HepG2 (cell line): ENCODE measurements at regions not wholly inside any gene's neighbourhood (a gene's known extent, or its start where the extent isn't known, plus 50 kb on each side); places are given as distances from the start of the nearest gene placed in this dataset.

Experiments used
- ATAC-seq: fragments of 200-7000 bp; cut with Tn5 transposase; 3 replicates; pipeline ENCODE4 v1.9.1; 2020; ENCODE audit warnings: mild to moderate bottlenecking, moderate library complexity
- BruUV-seq: library from RNA; stranded (reverse); fragments of 400-500 nt; replicated peaks from 2 replicates; lab custom pipeline; 2021; lab: Mats Ljungman, UMichigan
- CTCF ChIA-PET: fragments of 300-600 bp; formaldehyde crosslinking; extraction: SDS; loops from one replicate; lab custom pipeline; 2021; ENCODE audit warnings: low total read pairs, inconsistent platforms, low intra/inter-chr PET ratio; lab: Yijun Ruan, JAX
- POLR2A ChIA-PET: fragments of 350-600 bp; sonication (Branson Sonifier 250); formaldehyde crosslinking; loops from one replicate; lab custom pipeline; 2020; ENCODE audit warnings: antibody characterized with exemption, inconsistent platforms; lab: Yijun Ruan, JAX
- DNase-seq: peaks from one replicate; pipeline ENCODE4 v3.0.0-alpha.2; 2015; ENCODE audit warnings: low spot score
- FAIRE-seq: peaks from 3 replicates; lab custom pipeline; 2011; peaks lifted over from hg19 to GRCh38; lab: Jason Lieb, UNC
- H2AFZ ChIP-seq: one replicate; pipeline ENCODE4 v1.6.1; 2011; ENCODE audit warnings: low read length, inconsistent platforms
- H3K27ac ChIP-seq: fragments of 300-600 bp; 3 replicates; pipeline ENCODE4 v1.8.0; 2011; ENCODE audit warnings: mixed run types, mild to moderate bottlenecking, mixed read lengths, low read length, inconsistent platforms; ENCODE audit not compliant: insufficient read depth; ENCODE audit errors: extremely low read length
- H3K27me3 ChIP-seq, 2 experiments: fragments of 200-600 bp in 1 of 2; 2 replicates in 1 of 2; 3 replicates in 1 of 2; pipeline versions ENCODE4 v1.6.0 to v1.8.0; 2011; ENCODE audit warnings: low read length in 2 of 2, mild to moderate bottlenecking in 2 of 2, moderate library complexity in 2 of 2, inconsistent platforms in 1 of 2; ENCODE audit not compliant: insufficient read depth in 2 of 2, control insufficient read depth in 1 of 2
- H3K36me3 ChIP-seq, 2 experiments: fragments of 200-600 bp in 1 of 2; replicated peaks in 1 of 2; 2 replicates in 1 of 2; 3 replicates in 1 of 2; pipeline versions ENCODE4 v1.5.1 to v1.8.0; 2011; ENCODE audit warnings: low read length in 2 of 2, inconsistent platforms in 1 of 2; ENCODE audit not compliant: insufficient read depth in 2 of 2, control insufficient read depth in 1 of 2
- H3K4me1 ChIP-seq: 2 replicates; pipeline ENCODE4 v1.5.1; 2012; ENCODE audit warnings: low read length, inconsistent platforms; ENCODE audit not compliant: insufficient read depth
- H3K4me2 ChIP-seq: 2 replicates; pipeline ENCODE4 v1.6.0; 2011; ENCODE audit warnings: low read depth, low read length, inconsistent platforms
- H3K4me3 ChIP-seq, 3 experiments: fragments of 200-600 bp in 1 of 3; sonication (generic), shearing (Covaris generic) in 1 of 3; replicated peaks in 1 of 3; 2 replicates each; pipeline ENCODE4 v1.5.1; 2011 to 2016; ENCODE audit warnings: low read length in 3 of 3, inconsistent platforms in 2 of 3, low read depth in 2 of 3, mild to moderate bottlenecking in 2 of 3, control low read depth in 1 of 3, mixed read lengths in 1 of 3; ENCODE audit not compliant: insufficient read depth in 1 of 3
- H3K79me2 ChIP-seq: one replicate; pipeline ENCODE4 v1.6.1; 2011; ENCODE audit warnings: low read length, inconsistent platforms; ENCODE audit not compliant: insufficient read depth
- H3K9ac ChIP-seq: 2 replicates; pipeline ENCODE4 v1.6.0; 2011; ENCODE audit warnings: mild to moderate bottlenecking, low read depth, low read length, inconsistent platforms; ENCODE audit not compliant: insufficient read depth
- H3K9me3 ChIP-seq: 2 replicates; pipeline ENCODE4 v1.5.1; 2012; ENCODE audit warnings: mild to moderate bottlenecking, low read length
- H4K20me1 ChIP-seq: 2 replicates; pipeline ENCODE4 v1.6.0; 2011; ENCODE audit warnings: inconsistent platforms, mild to moderate bottlenecking, low read length, moderate library complexity; ENCODE audit not compliant: insufficient read depth
- POLR2G ChIP-seq: fragments of 200-400 bp; formaldehyde crosslinking; IDR thresholded peaks from 2 replicates; pipeline ENCODE4 v1.6.1; 2018; ENCODE audit warnings: mild to moderate bottlenecking, low read depth, low read length, moderate library complexity
- PRMT3 ChIP-seq: sonication (generic); formaldehyde crosslinking; IDR thresholded peaks from 2 replicates; pipeline ENCODE4 v1.8.1; 2022; ENCODE audit warnings: low read depth, mild to moderate bottlenecking, moderate library complexity, missing genetic modification reagents, borderline replicate concordance
- RBM22 ChIP-seq: fragments of 200-400 bp; formaldehyde crosslinking; optimal IDR thresholded peaks from 2 replicates; pipeline ENCODE3; 2017; ENCODE audit warnings: mild to moderate bottlenecking, low read length, moderate library complexity
- SRSF1 ChIP-seq: fragments of 200-400 bp; formaldehyde crosslinking; optimal IDR thresholded peaks from 2 replicates; pipeline ENCODE3; 2017; ENCODE audit warnings: mild to moderate bottlenecking, low read depth, low read length, moderate library complexity
- ZSCAN25 ChIP-seq: sonication (generic); formaldehyde crosslinking; IDR thresholded peaks from 2 replicates; pipeline ENCODE4 v1.8.0; 2022; ENCODE audit warnings: mild to moderate bottlenecking, missing genetic modification reagents
- WGBS: methylation state at CpG from one replicate; pipeline ENCODE4 v1.1.6; 2017; ENCODE audit warnings: low lambda C conversion rate; 5-methylcytosine and 5-hydroxymethylcytosine counted together
- in situ Hi-C: cut with HindIII; loops from 2 replicates; pipeline ENCODE4 v1.10.0; 2017; ENCODE audit warnings: low pct_unique_long_range_greater_than_20kb; ENCODE audit not compliant: extremely low pct_ligation_motif_present
- intact Hi-C: fragments of 100-400 bp; cut with micrococcal nuclease; formaldehyde crosslinking; loops from one replicate; pipeline ENCODE4 v1.10.0; 2022; ENCODE audit not compliant: unreplicated experiment
- TF ChIP-seq, protein P1 (sequence below): IDR thresholded peaks from 2 replicates; pipeline ENCODE4 v1.6.1; 2016
- TF ChIP-seq, protein P2 (sequence below): IDR thresholded peaks from 2 replicates; pipeline ENCODE4 v1.6.1; 2016; ENCODE audit warnings: missing biosample characterization, missing genetic modification reagents, low read depth
- TF ChIP-seq, protein P3 (sequence below): sonication (generic); formaldehyde crosslinking; IDR thresholded peaks from 2 replicates; pipeline ENCODE4 v1.4.0; 2020; ENCODE audit warnings: missing genetic modification reagents
- TF ChIP-seq, protein P4 (sequence below): sonication (generic); formaldehyde crosslinking; IDR thresholded peaks from 2 replicates; pipeline ENCODE4 v1.5.0; 2020; ENCODE audit warnings: missing genetic modification reagents

DNA sequence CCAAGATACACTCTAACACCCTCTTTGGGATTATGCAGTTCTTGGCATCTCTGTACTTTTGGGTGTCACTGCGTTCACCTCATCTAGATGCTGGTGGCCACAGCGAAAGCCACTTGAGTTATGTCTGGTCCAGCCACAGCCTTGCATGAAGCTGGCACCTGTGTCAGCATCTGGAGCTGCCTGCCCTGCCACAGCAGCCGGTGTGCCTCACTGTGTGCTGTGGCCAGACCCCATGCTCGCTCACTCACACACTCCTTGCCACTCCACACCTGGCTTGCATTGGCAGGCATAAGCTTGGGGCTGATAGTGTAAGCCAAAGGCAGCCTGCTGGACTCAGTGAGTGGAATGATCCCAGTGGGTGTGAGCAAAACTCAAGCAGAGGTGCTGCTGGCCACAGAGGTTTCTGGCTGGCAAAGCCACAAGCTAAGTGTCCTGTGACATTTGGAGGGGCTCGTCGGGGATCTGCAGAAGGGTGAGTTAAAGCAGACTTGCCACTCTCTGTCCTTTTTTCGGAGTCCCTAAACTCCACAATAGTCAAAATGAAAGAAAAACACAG is 442.7 kb upstream of the CDH8 start (continued):
- no peak for TF ChIP-seq SRSF1
- TF ChIP-seq, protein P1, sequence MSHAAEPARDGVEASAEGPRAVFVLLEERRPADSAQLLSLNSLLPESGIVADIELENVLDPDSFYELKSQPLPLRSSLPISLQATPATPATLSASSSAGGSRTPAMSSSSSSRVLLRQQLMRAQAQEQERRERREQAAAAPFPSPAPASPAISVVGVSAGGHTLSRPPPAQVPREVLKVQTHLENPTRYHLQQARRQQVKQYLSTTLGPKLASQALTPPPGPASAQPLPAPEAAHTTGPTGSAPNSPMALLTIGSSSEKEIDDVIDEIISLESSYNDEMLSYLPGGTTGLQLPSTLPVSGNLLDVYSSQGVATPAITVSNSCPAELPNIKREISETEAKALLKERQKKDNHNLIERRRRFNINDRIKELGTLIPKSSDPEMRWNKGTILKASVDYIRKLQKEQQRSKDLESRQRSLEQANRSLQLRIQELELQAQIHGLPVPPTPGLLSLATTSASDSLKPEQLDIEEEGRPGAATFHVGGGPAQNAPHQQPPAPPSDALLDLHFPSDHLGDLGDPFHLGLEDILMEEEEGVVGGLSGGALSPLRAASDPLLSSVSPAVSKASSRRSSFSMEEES, result no peak
- TF ChIP-seq, protein P2, sequence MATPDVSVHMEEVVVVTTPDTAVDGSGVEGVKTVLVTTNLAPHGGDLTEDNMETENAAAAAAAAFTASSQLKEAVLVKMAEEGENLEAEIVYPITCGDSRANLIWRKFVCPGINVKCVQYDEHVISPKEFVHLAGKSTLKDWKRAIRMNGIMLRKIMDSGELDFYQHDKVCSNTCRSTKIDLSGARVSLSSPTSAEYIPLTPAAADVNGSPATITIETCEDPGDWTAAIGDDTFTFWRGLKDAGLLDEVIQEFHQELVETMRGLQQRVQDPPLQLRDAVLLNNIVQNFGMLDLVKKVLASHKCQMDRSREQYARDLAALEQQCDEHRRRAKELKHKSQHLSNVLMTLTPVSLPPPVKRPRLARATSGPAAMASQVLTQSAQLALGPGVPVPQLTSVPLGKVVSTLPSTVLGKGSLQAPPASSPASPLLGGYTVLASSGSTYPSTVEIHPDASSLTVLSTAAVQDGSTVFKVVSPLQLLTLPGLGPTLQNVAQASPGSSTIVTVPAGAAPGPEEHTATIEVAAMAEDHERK, result no peak
- TF ChIP-seq, all 625 proteins: peak for 0

DNA sequence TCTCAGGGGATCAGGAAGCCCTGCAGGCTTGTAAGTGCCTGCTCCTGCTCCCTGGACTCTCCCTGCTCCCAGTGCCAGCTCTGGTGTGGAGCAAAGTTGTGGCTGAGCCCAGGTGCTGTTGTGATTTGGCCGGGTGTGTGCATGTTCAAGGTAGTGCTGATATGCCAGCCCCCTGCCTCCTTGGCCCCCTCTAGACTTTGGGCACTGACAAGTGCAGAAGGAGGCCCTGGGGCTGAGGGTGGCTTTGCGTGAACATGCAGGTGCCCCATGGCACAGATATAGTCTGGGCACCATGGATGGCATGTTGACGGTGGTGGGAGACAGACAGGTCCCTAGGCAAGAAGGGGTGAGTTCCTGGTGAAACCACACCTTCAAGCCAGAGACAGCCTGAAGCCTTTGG is 441.6 kb upstream of the CDH8 start:
- Histone ChIP-seq H3K9ac (no peak overlapping the region), H3K9me3 (peaks cover 100% of the 10 kb centered on the region), H4K20me1 (no peaks in the 10 kb centered on the region), H3K79me2 (no peaks in the 10 kb centered on the region), H3K27me3 (no peaks in the 10 kb centered on the region), H3K4me3 (no peak overlapping the region), H3K4me2 (no peak overlapping the region), H3K27ac (no peak overlapping the region), H3K36me3 (no peaks in the 10 kb centered on the region), H3K4me1 (no peaks in the 10 kb centered on the region), H2AFZ (no peak overlapping the region)
- CTCF ChIA-PET, result no interaction called here
- in situ Hi-C loops, result no loop called here
- TF ChIP-seq, protein P3, sequence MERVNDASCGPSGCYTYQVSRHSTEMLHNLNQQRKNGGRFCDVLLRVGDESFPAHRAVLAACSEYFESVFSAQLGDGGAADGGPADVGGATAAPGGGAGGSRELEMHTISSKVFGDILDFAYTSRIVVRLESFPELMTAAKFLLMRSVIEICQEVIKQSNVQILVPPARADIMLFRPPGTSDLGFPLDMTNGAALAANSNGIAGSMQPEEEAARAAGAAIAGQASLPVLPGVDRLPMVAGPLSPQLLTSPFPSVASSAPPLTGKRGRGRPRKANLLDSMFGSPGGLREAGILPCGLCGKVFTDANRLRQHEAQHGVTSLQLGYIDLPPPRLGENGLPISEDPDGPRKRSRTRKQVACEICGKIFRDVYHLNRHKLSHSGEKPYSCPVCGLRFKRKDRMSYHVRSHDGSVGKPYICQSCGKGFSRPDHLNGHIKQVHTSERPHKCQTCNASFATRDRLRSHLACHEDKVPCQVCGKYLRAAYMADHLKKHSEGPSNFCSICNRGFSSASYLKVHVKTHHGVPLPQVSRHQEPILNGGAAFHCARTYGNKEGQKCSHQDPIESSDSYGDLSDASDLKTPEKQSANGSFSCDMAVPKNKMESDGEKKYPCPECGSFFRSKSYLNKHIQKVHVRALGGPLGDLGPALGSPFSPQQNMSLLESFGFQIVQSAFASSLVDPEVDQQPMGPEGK (CRISPR knock-in tag), result no peak
- no peak for TF ChIP-seq ZSCAN25 (CRISPR knock-in tag)
- TF ChIP-seq, protein P4, sequence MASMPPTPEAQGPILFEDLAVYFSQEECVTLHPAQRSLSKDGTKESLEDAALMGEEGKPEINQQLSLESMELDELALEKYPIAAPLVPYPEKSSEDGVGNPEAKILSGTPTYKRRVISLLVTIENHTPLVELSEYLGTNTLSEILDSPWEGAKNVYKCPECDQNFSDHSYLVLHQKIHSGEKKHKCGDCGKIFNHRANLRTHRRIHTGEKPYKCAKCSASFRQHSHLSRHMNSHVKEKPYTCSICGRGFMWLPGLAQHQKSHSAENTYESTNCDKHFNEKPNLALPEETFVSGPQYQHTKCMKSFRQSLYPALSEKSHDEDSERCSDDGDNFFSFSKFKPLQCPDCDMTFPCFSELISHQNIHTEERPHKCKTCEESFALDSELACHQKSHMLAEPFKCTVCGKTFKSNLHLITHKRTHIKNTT (CRISPR knock-in tag), result no peak
- TF ChIP-seq PRMT3 (CRISPR knock-in tag), result no peak
- no peak for TF ChIP-seq POLR2G
- no peak for TF ChIP-seq RBM22
- FAIRE-seq (no peak), ATAC-seq (no peak), DNase-seq (no peak)
- POLR2A ChIA-PET, result no interaction called here
- WGBS, result 10% methylated on average over 3 of the region's 3 CpGs
- no TSS peak for BruUV-seq
- intact Hi-C loops, result no loop called here
